K562 (cell line): ENCODE measurements at regions not wholly inside any gene's neighbourhood (a gene's known extent, or its start where the extent isn't known, plus 50 kb on each side); places are given as distances from the start of the nearest gene placed in this dataset.

ENCODE experiments used
- ATAC-seq: fragments of 200-7000 bp; cut with Tn5 transposase; 3 replicates; pipeline ENCODE4 v1.9.1; 2020; ENCODE audit warnings: moderate library complexity
- BruUV-seq: library from RNA; stranded (reverse); fragments of 400-500 nt; replicated peaks from 2 replicates; lab custom pipeline; 2021; lab: Mats Ljungman, UMichigan
- CTCF ChIA-PET: fragments of 300-600 bp; formaldehyde crosslinking; extraction: SDS; loops from one replicate; lab custom pipeline; 2021; ENCODE audit warnings: low intra/inter-chr PET ratio; lab: Yijun Ruan, JAX
- POLR2A ChIA-PET: fragments of 300-600, 350-650 bp; sonication (Branson Sonifier 250); formaldehyde crosslinking; extraction: SDS; loops from one replicate; lab custom pipeline; 2021; ENCODE audit warnings: antibody characterized with exemption, inconsistent platforms; lab: Yijun Ruan, JAX
- DNase-seq, 4 experiments: peaks; one replicate each; pipeline versions ENCODE4 v3.0.0 to v3.0.0-alpha.2; 2011 to 2018; ENCODE audit warnings: low spot score in 3 of 4, mixed read lengths in 3 of 4; ENCODE audit errors: extremely low read depth in 1 of 4
- FAIRE-seq: peaks from 2 replicates; lab custom pipeline; 2011; peaks lifted over from hg19 to GRCh38; lab: Jason Lieb, UNC
- H2AFZ ChIP-seq: 2 replicates; pipeline ENCODE4 v1.6.0; 2011; ENCODE audit warnings: low read depth, low read length, control low read depth, inconsistent platforms
- H3K27ac ChIP-seq: fragments of 200-600 bp; 3 replicates; pipeline ENCODE4 v1.8.0; 2011; ENCODE audit warnings: low read depth, mild to moderate bottlenecking, control low read depth, inconsistent platforms, low read length, moderate library complexity, mixed read lengths; ENCODE audit errors: extremely low read depth
- H3K27me3 ChIP-seq, 2 experiments: fragments of 300-600 bp in 1 of 2; 2 replicates in 1 of 2; 3 replicates in 1 of 2; pipeline versions ENCODE4 v1.6.0 to v1.8.0; 2011; ENCODE audit warnings: inconsistent platforms in 2 of 2, low read length in 2 of 2, mild to moderate bottlenecking in 1 of 2, mixed read lengths in 1 of 2, moderate library complexity in 1 of 2; ENCODE audit not compliant: control insufficient read depth in 2 of 2, insufficient read depth in 2 of 2
- H3K36me3 ChIP-seq: fragments of 300-600 bp; 3 replicates; pipeline ENCODE4 v1.8.0; 2011; ENCODE audit warnings: mild to moderate bottlenecking, low read length, inconsistent platforms; ENCODE audit not compliant: control insufficient read depth, insufficient read depth
- H3K4me1 ChIP-seq, 2 experiments: fragments of 200-600 bp in 1 of 2; replicated peaks in 1 of 2; 2 replicates in 1 of 2; 3 replicates in 1 of 2; pipeline versions ENCODE4 v1.5.1 to v1.8.0; 2011; ENCODE audit warnings: inconsistent platforms in 2 of 2, low read length in 2 of 2, mild to moderate bottlenecking in 1 of 2, mixed read lengths in 1 of 2, moderate library complexity in 1 of 2; ENCODE audit not compliant: control insufficient read depth in 2 of 2, insufficient read depth in 2 of 2
- H3K4me2 ChIP-seq: 2 replicates; pipeline ENCODE4 v1.6.1; 2011; ENCODE audit warnings: low read length, control low read depth, inconsistent platforms, mixed read lengths; ENCODE audit not compliant: insufficient read depth
- H3K4me3 ChIP-seq: fragments of 200-600 bp; sonication (generic), shearing (Covaris generic); 2 replicates; pipeline ENCODE4 v1.5.1; 2016; ENCODE audit warnings: control low read depth, inconsistent platforms
- H3K79me2 ChIP-seq: fragments of 200-600 bp; 3 replicates; pipeline ENCODE4 v1.8.0; 2011; ENCODE audit warnings: low read length, inconsistent platforms; ENCODE audit not compliant: control insufficient read depth, insufficient read depth
- H3K9ac ChIP-seq, 2 experiments: 2 replicates each; pipeline versions ENCODE4 v1.6.0 to v1.6.1; 2011; ENCODE audit warnings: low read depth in 2 of 2, low read length in 2 of 2, control low read depth in 1 of 2, inconsistent platforms in 1 of 2, mild to moderate bottlenecking in 1 of 2, mixed read lengths in 1 of 2; ENCODE audit not compliant: insufficient read depth in 1 of 2
- H3K9me1 ChIP-seq: one replicate; pipeline ENCODE4 v1.6.0; 2011; ENCODE audit warnings: inconsistent platforms, mild to moderate bottlenecking, low read length, moderate library complexity; ENCODE audit not compliant: control insufficient read depth, insufficient read depth
- H3K9me3 ChIP-seq: replicated peaks from 2 replicates; pipeline ENCODE4 v1.5.1; 2011; ENCODE audit warnings: low read depth, low read length, inconsistent platforms; ENCODE audit not compliant: control insufficient read depth, insufficient read depth
- H4K20me1 ChIP-seq: replicated peaks from 2 replicates; pipeline ENCODE4 v1.6.1; 2011; ENCODE audit warnings: low read length, inconsistent platforms, mixed read lengths; ENCODE audit not compliant: control insufficient read depth, insufficient read depth
- EHMT2 ChIP-seq: fragments of 450-650 bp; IDR thresholded peaks from 2 replicates; pipeline ENCODE4 v1.6.1; 2018; ENCODE audit warnings: antibody characterized with exemption
- GATAD2B ChIP-seq: fragments of 450-650 bp; IDR thresholded peaks from 2 replicates; pipeline ENCODE4 v1.6.1; 2017; ENCODE audit warnings: mild to moderate bottlenecking, borderline replicate concordance
- NFIC ChIP-seq: fragments of 450-650 bp; IDR thresholded peaks from 2 replicates; pipeline ENCODE4 v1.6.1; 2017; ENCODE audit warnings: mild to moderate bottlenecking, inconsistent platforms
- NR2C2 ChIP-seq, 2 experiments: fragments of 200-800 bp in 1 of 2; sonication (Bioruptor generic) in 1 of 2; sonication (generic) in 1 of 2; formaldehyde crosslinking in 1 of 2; IDR thresholded peaks; 2 replicates each; pipeline versions ENCODE4 v1.6.1 to v1.8.0; 2016 to 2022; ENCODE audit warnings: mild to moderate bottlenecking in 1 of 2, missing compliant biosample characterization in 1 of 2, missing genetic modification characterization in 1 of 2, missing genetic modification reagents in 1 of 2
- PTBP1 ChIP-seq: fragments of 200-400 bp; formaldehyde crosslinking; IDR thresholded peaks from 2 replicates; pipeline ENCODE4 v1.6.1; 2017; ENCODE audit warnings: low read depth, low read length
- TOE1 ChIP-seq, 2 experiments: fragments of 450-650 bp in 1 of 2; sonication (generic) in 1 of 2; formaldehyde crosslinking in 1 of 2; IDR thresholded peaks; 2 replicates each; pipeline versions ENCODE4 v1.7.1 to v1.8.0; 2016 to 2022; ENCODE audit warnings: borderline replicate concordance in 2 of 2, mild to moderate bottlenecking in 2 of 2, antibody characterized with exemption in 1 of 2, inconsistent platforms in 1 of 2, low read depth in 1 of 2, missing genetic modification reagents in 1 of 2, moderate library complexity in 1 of 2
- WGBS: fragments of 100-300 bp; shearing (Covaris generic); methylation state at CpG from one replicate; pipeline ENCODE4 v1.1.6; 2016; ENCODE audit warnings: low coverage, mixed read lengths; ENCODE audit not compliant: insufficient coverage; ENCODE audit errors: missing lambda C conversion rate; 5-methylcytosine and 5-hydroxymethylcytosine counted together
- in situ Hi-C: fragments of 300-500 bp; cut with MboI; formaldehyde crosslinking; loops from 4 replicates; pipeline ENCODE4 v1.15.0; 2018; ENCODE audit warnings: inconsistent platforms, mixed read lengths
- intact Hi-C: fragments of 100-400 bp; cut with micrococcal nuclease; formaldehyde crosslinking; loops from 2 replicates; pipeline ENCODE4 v1.14.2; 2022
- TF ChIP-seq, protein P1 (sequence below): fragments of 200-800 bp; sonication (Bioruptor generic); IDR thresholded peaks from 2 replicates; pipeline ENCODE4 v1.6.1; 2017; ENCODE audit warnings: missing genetic modification characterization, missing compliant biosample characterization
- TF ChIP-seq, protein P2 (sequence below), 3 experiments: IDR thresholded peaks in 2 of 3; conservative IDR thresholded peaks in 1 of 3; 2 replicates each; pipeline ENCODE4 v1.5.1; 2011 to 2012; ENCODE audit warnings: low read length in 3 of 3, mild to moderate bottlenecking in 3 of 3, control low read depth in 2 of 3, improper control_type of control experiment in 1 of 3, inconsistent platforms in 1 of 3, low read depth in 1 of 3, mixed read lengths in 1 of 3, moderate library complexity in 1 of 3; ENCODE audit not compliant: insufficient read depth in 2 of 3

DNA sequence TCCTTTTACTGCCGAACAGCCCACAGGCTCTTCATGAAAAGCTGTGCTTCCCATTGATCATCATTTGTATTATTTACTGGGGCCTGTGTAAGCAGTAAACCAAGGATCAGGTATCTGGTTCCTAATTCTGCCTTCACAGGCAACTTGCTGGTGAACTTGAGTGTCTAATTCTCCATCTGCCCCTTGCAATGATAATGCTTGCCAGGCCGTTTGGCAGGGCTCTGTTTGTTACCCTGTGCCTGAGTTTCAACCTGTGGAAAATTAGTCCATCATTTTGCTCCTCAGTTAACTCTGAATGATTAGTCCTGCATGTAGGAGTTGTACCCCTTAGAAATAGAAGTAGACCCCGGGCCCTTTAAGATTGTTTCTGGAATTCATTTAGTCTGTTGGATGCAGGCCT, 298.4 kb upstream of the CADM1 start:
- FAIRE-seq, result no peak
- H3K27me3 ChIP-seq, result no peaks in the 10 kb centered on the region
- POLR2A ChIA-PET, result no interaction called here
- DNase-seq, result no peak
- H3K9me1 ChIP-seq, result no peaks in the 10 kb centered on the region
- 0% methylated on average over 3 of the region's 3 CpGs for WGBS
- no peaks in the 10 kb centered on the region for H3K36me3 ChIP-seq
- no peak for TF ChIP-seq NR2C2 (CRISPR knock-in tag; IDR thresholded peaks at IDR 0.05)
- TF ChIP-seq NR2C2 (tag; IDR thresholded peaks at IDR 0.05), result no peak
- TF ChIP-seq TOE1 (IDR thresholded peaks at IDR 0.05; ENCODE audit: borderline replicate concordance), result no peak
- TF ChIP-seq TOE1 (CRISPR knock-in tag; IDR thresholded peaks at IDR 0.05; ENCODE audit: borderline replicate concordance, low read depth), result no peak
- no peak for TF ChIP-seq GATAD2B
- TF ChIP-seq, protein P1, sequence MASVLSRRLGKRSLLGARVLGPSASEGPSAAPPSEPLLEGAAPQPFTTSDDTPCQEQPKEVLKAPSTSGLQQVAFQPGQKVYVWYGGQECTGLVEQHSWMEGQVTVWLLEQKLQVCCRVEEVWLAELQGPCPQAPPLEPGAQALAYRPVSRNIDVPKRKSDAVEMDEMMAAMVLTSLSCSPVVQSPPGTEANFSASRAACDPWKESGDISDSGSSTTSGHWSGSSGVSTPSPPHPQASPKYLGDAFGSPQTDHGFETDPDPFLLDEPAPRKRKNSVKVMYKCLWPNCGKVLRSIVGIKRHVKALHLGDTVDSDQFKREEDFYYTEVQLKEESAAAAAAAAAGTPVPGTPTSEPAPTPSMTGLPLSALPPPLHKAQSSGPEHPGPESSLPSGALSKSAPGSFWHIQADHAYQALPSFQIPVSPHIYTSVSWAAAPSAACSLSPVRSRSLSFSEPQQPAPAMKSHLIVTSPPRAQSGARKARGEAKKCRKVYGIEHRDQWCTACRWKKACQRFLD, result no peak
- TF ChIP-seq EHMT2, result no peak
- no peak for TF ChIP-seq NFIC
- no peak for TF ChIP-seq PTBP1
- TF ChIP-seq, protein P2, sequence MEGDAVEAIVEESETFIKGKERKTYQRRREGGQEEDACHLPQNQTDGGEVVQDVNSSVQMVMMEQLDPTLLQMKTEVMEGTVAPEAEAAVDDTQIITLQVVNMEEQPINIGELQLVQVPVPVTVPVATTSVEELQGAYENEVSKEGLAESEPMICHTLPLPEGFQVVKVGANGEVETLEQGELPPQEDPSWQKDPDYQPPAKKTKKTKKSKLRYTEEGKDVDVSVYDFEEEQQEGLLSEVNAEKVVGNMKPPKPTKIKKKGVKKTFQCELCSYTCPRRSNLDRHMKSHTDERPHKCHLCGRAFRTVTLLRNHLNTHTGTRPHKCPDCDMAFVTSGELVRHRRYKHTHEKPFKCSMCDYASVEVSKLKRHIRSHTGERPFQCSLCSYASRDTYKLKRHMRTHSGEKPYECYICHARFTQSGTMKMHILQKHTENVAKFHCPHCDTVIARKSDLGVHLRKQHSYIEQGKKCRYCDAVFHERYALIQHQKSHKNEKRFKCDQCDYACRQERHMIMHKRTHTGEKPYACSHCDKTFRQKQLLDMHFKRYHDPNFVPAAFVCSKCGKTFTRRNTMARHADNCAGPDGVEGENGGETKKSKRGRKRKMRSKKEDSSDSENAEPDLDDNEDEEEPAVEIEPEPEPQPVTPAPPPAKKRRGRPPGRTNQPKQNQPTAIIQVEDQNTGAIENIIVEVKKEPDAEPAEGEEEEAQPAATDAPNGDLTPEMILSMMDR (IDR thresholded peaks at IDR 0.05 in 2 of 3, conservative IDR thresholded peaks at IDR 0.05 in 1 of 3; ENCODE audit: insufficient read depth in 2 of 3, low read depth in 1 of 3, low read length in 3 of 3), result no peak
- H3K27ac ChIP-seq, result no peak overlapping the region
- CTCF ChIA-PET, result no interaction called here
- H2AFZ ChIP-seq, result no peak overlapping the region
- no peak overlapping the region for H3K4me2 ChIP-seq
- no peak for ATAC-seq
- no peaks in the 10 kb centered on the region for H3K4me1 ChIP-seq
- intact Hi-C loops (no loop called here), in situ Hi-C loops (no loop called here)
- no peak overlapping the region for H3K9ac ChIP-seq
- no peak overlapping the region for H3K4me3 ChIP-seq
- H3K79me2 ChIP-seq, result no peaks in the 10 kb centered on the region
- no TSS peak for BruUV-seq
- no peaks in the 10 kb centered on the region for H4K20me1 ChIP-seq
- H3K9me3 ChIP-seq, result no peaks in the 10 kb centered on the region
